DOHH2 (cell line): ENCODE measurements at regions not wholly inside any gene's neighbourhood (a gene's known extent, or its start where the extent isn't known, plus 50 kb on each side); places are given as distances from the start of the nearest gene placed in this dataset.

Experiments used
- H3F3A ChIP-seq: fragments of 200-600 bp; sonication (generic), shearing (Covaris generic); 2 replicates; pipeline ENCODE4 v1.6.0; 2016; ENCODE audit warnings: antibody characterized with exemption, mild to moderate bottlenecking; ENCODE audit not compliant: control insufficient read depth, insufficient read depth
- H3K27ac ChIP-seq: fragments of 200-600 bp; sonication (generic); 2 replicates; pipeline ENCODE4 v1.5.1; 2014; ENCODE audit warnings: low read depth, mild to moderate bottlenecking, low read length, moderate library complexity
- H3K27me3 ChIP-seq: fragments of 200-600 bp; sonication (generic); 2 replicates; pipeline ENCODE4 v1.6.1; 2014; ENCODE audit warnings: mild to moderate bottlenecking, low read length, mixed read lengths; ENCODE audit not compliant: control insufficient read depth
- H3K36me3 ChIP-seq: fragments of 200-600 bp; sonication (generic); 2 replicates; pipeline ENCODE4 v1.6.1; 2014; ENCODE audit warnings: mild to moderate bottlenecking, low read length, moderate library complexity, mixed read lengths; ENCODE audit not compliant: control insufficient read depth
- H3K4me1 ChIP-seq: fragments of 200-600 bp; sonication (generic); 2 replicates; pipeline ENCODE4 v1.6.1; 2014; ENCODE audit warnings: mild to moderate bottlenecking, low read length, mixed read lengths; ENCODE audit not compliant: control insufficient read depth
- H3K4me2 ChIP-seq: fragments of 200-600 bp; sonication (generic); 2 replicates; pipeline ENCODE4 v1.6.0; 2014; ENCODE audit warnings: mild to moderate bottlenecking, low read length, moderate library complexity
- H3K4me3 ChIP-seq: fragments of 200-600 bp; sonication (generic); 2 replicates; pipeline ENCODE4 v1.5.1; 2014; ENCODE audit warnings: mild to moderate bottlenecking, low read length, mixed read lengths
- H3K79me2 ChIP-seq: fragments of 200-600 bp; sonication (generic); 2 replicates; pipeline ENCODE4 v1.6.1; 2014; ENCODE audit warnings: mild to moderate bottlenecking, low read length, mixed read lengths; ENCODE audit not compliant: control insufficient read depth
- H3K9me2 ChIP-seq: fragments of 200-600 bp; sonication (generic); replicated peaks from 2 replicates; pipeline ENCODE4 v1.6.1; 2014; ENCODE audit warnings: mild to moderate bottlenecking, low read length, mixed read lengths; ENCODE audit not compliant: control insufficient read depth
- H3K9me3 ChIP-seq: fragments of 200-600 bp; sonication (generic); 2 replicates; pipeline ENCODE4 v1.6.1; 2014; ENCODE audit warnings: antibody characterized with exemption, low read length, mixed read lengths; ENCODE audit not compliant: control insufficient read depth, insufficient read depth
- H4K20me1 ChIP-seq: fragments of 200-600 bp; sonication (generic); 2 replicates; pipeline ENCODE4 v1.6.0; 2014; ENCODE audit warnings: low read depth, mild to moderate bottlenecking, antibody characterized with exemption, low read length, moderate library complexity; ENCODE audit not compliant: control insufficient read depth, insufficient read depth
- EZH2phosphoT487 ChIP-seq: fragments of 200-600 bp; sonication (generic); IDR thresholded peaks from 2 replicates; pipeline ENCODE4 v1.6.1; 2017; ENCODE audit warnings: borderline replicate concordance, mild to moderate bottlenecking, antibody characterized with exemption, low read length, moderate library complexity, mixed read lengths
- TF ChIP-seq, protein P1 (sequence below): fragments of 200-600 bp; sonication (generic); IDR thresholded peaks from one replicate; pipeline ENCODE4 v1.5.1; 2014; ENCODE audit warnings: antibody characterized with exemption, mild to moderate bottlenecking, low read depth, low read length; ENCODE audit not compliant: poor library complexity, severe bottlenecking

DNA sequence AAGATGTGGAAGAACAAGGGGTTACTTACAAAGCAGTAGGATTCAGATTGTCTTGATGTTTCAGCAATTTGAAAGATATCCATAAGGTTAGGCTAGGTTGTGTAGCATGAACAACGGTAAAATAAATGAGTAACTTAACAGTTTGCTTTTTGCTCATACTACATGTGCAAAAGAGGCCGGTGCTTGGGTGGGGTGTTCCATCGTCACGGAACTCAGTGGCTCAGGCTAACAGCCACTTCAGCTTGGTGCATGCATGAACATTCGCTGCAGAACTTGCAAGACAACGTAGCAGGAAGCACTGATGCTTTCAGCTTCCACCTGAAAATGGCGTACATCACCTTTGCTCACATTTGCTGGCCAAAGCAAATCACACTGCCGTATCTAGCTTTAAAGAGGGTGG, 407.3 kb upstream of the CDH20 start:
- no peaks in the 10 kb centered on the region for H3K36me3 ChIP-seq
- TF ChIP-seq, protein P1, sequence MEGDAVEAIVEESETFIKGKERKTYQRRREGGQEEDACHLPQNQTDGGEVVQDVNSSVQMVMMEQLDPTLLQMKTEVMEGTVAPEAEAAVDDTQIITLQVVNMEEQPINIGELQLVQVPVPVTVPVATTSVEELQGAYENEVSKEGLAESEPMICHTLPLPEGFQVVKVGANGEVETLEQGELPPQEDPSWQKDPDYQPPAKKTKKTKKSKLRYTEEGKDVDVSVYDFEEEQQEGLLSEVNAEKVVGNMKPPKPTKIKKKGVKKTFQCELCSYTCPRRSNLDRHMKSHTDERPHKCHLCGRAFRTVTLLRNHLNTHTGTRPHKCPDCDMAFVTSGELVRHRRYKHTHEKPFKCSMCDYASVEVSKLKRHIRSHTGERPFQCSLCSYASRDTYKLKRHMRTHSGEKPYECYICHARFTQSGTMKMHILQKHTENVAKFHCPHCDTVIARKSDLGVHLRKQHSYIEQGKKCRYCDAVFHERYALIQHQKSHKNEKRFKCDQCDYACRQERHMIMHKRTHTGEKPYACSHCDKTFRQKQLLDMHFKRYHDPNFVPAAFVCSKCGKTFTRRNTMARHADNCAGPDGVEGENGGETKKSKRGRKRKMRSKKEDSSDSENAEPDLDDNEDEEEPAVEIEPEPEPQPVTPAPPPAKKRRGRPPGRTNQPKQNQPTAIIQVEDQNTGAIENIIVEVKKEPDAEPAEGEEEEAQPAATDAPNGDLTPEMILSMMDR, result no peak
- TF ChIP-seq EZH2phosphoT487, result no peak
- no peak overlapping the region for H3K4me2 ChIP-seq
- H3K27ac ChIP-seq, result no peak overlapping the region
- H4K20me1 ChIP-seq, result no peaks in the 10 kb centered on the region
- no peaks in the 10 kb centered on the region for H3K79me2 ChIP-seq
- H3F3A ChIP-seq, result no peaks in the 10 kb centered on the region
- H3K9me3 ChIP-seq, result no peaks in the 10 kb centered on the region
- H3K9me2 ChIP-seq, result no peaks in the 10 kb centered on the region
- no peak overlapping the region for H3K4me3 ChIP-seq
- H3K27me3 ChIP-seq, result no peaks in the 10 kb centered on the region
- H3K4me1 ChIP-seq, result no peaks in the 10 kb centered on the region

- H3K4me3 ChIP-seq, result no peak overlapping the region
- H3K79me2 ChIP-seq, result no peaks in the 10 kb centered on the region
- no peaks in the 10 kb centered on the region for H3K4me1 ChIP-seq
- H3K27ac ChIP-seq, result no peak overlapping the region
- H4K20me1 ChIP-seq, result no peaks in the 10 kb centered on the region
- no peaks in the 10 kb centered on the region for H3K9me2 ChIP-seq
- H3K4me2 ChIP-seq, result no peak overlapping the region
- no peaks in the 10 kb centered on the region for H3K36me3 ChIP-seq
- no peaks in the 10 kb centered on the region for H3K27me3 ChIP-seq
- TF ChIP-seq, protein P1, result no peak
- no peak for TF ChIP-seq EZH2phosphoT487
- no peaks in the 10 kb centered on the region for H3K9me3 ChIP-seq
- no peaks in the 10 kb centered on the region for H3F3A ChIP-seq
These were observed 403.3 kb upstream of the CDH20 start for GRCh38 chr18:60929966-60930365.

DNA sequence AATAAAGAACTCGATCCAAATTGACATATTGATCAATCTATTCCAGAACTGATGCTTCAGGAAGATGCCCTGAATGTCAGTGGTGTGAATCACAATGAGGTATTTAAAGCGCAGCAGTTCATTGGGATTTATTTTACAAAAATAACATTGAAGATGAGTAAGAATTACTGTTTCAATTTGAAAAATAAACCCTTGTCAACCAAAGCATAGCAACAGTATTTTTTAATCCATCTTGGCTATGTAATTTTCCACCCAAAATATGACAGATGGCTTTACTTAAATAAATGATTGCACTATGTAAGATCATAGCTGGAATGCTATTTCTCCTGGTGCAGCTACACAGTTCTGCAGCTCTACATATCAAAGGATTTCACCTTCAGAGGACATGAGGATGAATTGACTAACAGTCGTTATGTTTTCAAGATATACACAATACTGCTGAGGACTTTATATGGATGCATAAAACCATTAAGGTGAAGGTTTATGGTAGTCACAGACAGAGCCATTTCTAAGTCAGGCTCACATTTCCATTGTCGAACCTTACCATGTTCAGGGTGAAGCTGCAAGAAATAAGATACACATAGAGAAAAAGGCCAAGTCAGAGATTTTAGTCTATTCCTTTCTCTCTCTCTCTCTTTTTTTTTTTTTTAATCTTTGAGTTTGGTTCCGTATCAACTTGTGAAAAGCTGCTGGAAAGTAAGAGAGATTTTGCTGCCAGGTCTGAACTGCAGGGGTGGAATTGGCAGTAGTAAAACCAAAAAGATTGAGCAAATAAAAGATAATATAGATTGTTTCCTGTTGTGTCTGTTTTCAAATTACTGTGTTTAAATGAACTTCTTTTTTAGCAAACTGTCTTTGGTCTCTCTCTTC, 398.0 kb upstream of the CDH20 start:
- no peaks in the 10 kb centered on the region for H3K9me3 ChIP-seq
- H3K27me3 ChIP-seq, result no peaks in the 10 kb centered on the region
- no peak overlapping the region for H3K4me2 ChIP-seq
- no peak overlapping the region for H3K27ac ChIP-seq
- H3K4me3 ChIP-seq, result no peak overlapping the region
- no peaks in the 10 kb centered on the region for H3K9me2 ChIP-seq
- H3K79me2 ChIP-seq, result no peaks in the 10 kb centered on the region
- H3K4me1 ChIP-seq, result no peaks in the 10 kb centered on the region
- H3K36me3 ChIP-seq, result no peaks in the 10 kb centered on the region
- no peaks in the 10 kb centered on the region for H4K20me1 ChIP-seq
- H3F3A ChIP-seq, result no peaks in the 10 kb centered on the region
- TF ChIP-seq, protein P1, result no peak
